ENCODE measurements at regions not wholly inside any gene's neighbourhood (a gene's known extent, or its start where the extent isn't known, plus 50 kb on each side); places are given as distances from the start of the nearest gene placed in this dataset.

GRCh38 chr10:78405736-78406135, 372.1 kb downstream of the RPS24 start:
- TF ChIP-seq CTCF (conservative IDR thresholded peaks at IDR 0.05 in 1 of 2, IDR thresholded peaks at IDR 0.05 in 1 of 2; ENCODE audit: low read depth in 1 of 2, low read length in 2 of 2) (no peak), EZH2 (IDR thresholded peaks at IDR 0.05; ENCODE audit: low read length, missing control alignments) (no peak)
